ENCODE measurements at regions not wholly inside any gene's neighbourhood (a gene's known extent, or its start where the extent isn't known, plus 50 kb on each side); places are given as distances from the start of the nearest gene placed in this dataset.

DNA sequence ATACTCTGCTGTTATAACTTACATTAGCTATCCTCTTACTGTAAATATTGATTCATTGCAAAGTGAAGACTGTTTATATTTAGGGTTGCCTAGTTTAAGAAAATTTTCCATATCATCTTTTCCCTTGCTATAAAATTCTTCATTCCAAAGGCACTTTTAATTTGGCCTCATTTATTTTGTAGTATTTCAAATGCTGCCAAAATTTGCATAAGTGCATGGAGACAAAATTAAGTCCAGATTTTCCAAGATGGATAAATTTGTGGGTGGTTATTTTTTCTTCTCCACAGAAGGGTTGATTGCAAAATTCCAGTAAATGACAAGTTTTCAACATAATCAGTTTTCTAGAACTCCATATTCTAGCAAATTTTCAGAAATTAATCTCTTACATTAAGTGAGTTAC, 141.5 kb upstream of the MTAP start:
- Mint-ChIP-seq H3K4me3 (ENCODE audit: unreplicated experiment) (no peak overlapping the region), H3K27ac (ENCODE audit: unreplicated experiment) (no peak overlapping the region), H3K27me3 (ENCODE audit: unreplicated experiment) (no peaks in the 10 kb centered on the region), H3K4me1 (ENCODE audit: unreplicated experiment) (no peaks in the 10 kb centered on the region), H3K36me3 (ENCODE audit: low read depth, unreplicated experiment) (no peaks in the 10 kb centered on the region), H3K9me3 (ENCODE audit: unreplicated experiment) (no peaks in the 10 kb centered on the region)
- no peak for DNase-seq (ENCODE audit: low spot score)
- TF ChIP-seq, protein P1, sequence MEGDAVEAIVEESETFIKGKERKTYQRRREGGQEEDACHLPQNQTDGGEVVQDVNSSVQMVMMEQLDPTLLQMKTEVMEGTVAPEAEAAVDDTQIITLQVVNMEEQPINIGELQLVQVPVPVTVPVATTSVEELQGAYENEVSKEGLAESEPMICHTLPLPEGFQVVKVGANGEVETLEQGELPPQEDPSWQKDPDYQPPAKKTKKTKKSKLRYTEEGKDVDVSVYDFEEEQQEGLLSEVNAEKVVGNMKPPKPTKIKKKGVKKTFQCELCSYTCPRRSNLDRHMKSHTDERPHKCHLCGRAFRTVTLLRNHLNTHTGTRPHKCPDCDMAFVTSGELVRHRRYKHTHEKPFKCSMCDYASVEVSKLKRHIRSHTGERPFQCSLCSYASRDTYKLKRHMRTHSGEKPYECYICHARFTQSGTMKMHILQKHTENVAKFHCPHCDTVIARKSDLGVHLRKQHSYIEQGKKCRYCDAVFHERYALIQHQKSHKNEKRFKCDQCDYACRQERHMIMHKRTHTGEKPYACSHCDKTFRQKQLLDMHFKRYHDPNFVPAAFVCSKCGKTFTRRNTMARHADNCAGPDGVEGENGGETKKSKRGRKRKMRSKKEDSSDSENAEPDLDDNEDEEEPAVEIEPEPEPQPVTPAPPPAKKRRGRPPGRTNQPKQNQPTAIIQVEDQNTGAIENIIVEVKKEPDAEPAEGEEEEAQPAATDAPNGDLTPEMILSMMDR (IDR thresholded peaks at IDR 0.05; ENCODE audit: unreplicated experiment) = no peak

DNA sequence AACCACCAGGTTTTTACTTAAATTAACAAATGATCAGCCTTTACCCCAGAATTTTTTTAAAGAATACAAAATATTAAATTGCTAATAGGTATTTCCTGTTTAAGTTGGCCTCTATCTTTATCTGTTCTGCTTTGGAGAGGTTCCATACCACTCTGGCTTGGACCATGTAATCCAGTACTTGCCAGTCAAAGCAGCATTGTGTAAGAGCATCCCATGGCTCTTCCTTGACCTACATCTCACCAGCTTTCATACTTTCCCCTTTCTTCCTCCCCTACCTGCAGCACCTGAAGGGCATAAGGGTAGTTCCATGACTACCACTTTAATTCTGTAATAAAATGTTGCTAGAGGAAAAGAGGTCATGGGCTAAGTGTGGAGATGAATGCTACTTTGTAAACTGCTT, 140.8 kb upstream of the MTAP start:
- TF ChIP-seq, protein P1 (IDR thresholded peaks at IDR 0.05; ENCODE audit: unreplicated experiment) = no peak
- Mint-ChIP-seq H3K9me3 (ENCODE audit: unreplicated experiment) (no peaks in the 10 kb centered on the region), H3K27ac (ENCODE audit: unreplicated experiment) (no peak overlapping the region), H3K4me1 (ENCODE audit: unreplicated experiment) (no peaks in the 10 kb centered on the region), H3K27me3 (ENCODE audit: unreplicated experiment) (no peaks in the 10 kb centered on the region), H3K4me3 (ENCODE audit: unreplicated experiment) (no peak overlapping the region), H3K36me3 (ENCODE audit: low read depth, unreplicated experiment) (no peaks in the 10 kb centered on the region)
- no peak for DNase-seq (ENCODE audit: low spot score)

DNA sequence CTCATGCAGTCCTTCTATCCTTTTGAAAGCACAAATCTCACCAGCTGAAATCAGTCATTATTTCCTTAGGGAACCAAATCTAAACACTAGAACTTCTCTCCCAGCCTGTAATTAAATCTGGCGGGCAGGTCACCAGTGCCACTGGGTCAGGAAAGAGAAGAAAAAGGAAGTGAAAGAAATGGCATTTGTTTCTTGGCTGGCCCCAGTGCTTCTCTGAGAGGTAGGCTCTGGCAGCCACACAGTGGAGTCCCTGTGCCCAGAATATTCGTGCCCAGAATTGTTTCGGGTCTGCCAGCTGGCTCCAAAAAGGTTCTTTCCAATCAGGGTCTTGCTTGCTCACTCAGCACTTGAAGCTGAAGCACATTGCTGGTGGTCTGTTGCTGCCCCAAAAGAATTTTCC, 133.9 kb upstream of the MTAP start:
- no peaks in the 10 kb centered on the region for H3K27me3 Mint-ChIP-seq (ENCODE audit: unreplicated experiment)
- no peak overlapping the region for H3K4me3 Mint-ChIP-seq (ENCODE audit: unreplicated experiment)
- TF ChIP-seq, protein P1 (IDR thresholded peaks at IDR 0.05; ENCODE audit: unreplicated experiment) = no peak
- H3K27ac Mint-ChIP-seq (ENCODE audit: unreplicated experiment) = no peak overlapping the region
- no peak for DNase-seq (ENCODE audit: low spot score)
- H3K36me3 Mint-ChIP-seq (ENCODE audit: low read depth, unreplicated experiment) = no peaks in the 10 kb centered on the region
- no peaks in the 10 kb centered on the region for H3K9me3 Mint-ChIP-seq (ENCODE audit: unreplicated experiment)
- H3K4me1 Mint-ChIP-seq (ENCODE audit: unreplicated experiment) = no peaks in the 10 kb centered on the region

DNA sequence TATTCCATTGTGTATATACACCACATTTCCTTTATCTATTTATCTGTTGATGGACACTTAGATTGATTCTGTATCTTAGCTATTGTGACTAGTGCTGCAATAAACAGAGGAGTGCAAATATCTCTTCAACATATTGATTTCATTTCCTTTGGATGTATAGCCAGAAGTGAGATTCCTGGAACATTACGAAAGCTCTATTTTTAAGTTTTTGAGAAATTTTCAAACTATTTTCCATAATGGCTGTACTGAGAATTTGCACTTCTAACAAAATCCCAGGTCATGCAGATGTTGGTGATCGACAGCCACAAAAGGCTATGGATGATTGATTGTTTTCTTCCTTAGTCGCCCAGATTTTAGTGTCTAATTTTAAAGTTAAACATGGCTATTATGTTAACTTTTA, 132.7 kb upstream of the MTAP start:
- Mint-ChIP-seq H3K27ac (ENCODE audit: unreplicated experiment) (no peak overlapping the region), H3K4me1 (ENCODE audit: unreplicated experiment) (no peaks in the 10 kb centered on the region), H3K36me3 (ENCODE audit: low read depth, unreplicated experiment) (no peaks in the 10 kb centered on the region), H3K4me3 (ENCODE audit: unreplicated experiment) (no peak overlapping the region), H3K27me3 (ENCODE audit: unreplicated experiment) (no peaks in the 10 kb centered on the region), H3K9me3 (ENCODE audit: unreplicated experiment) (no peaks in the 10 kb centered on the region)
- no peak for DNase-seq (ENCODE audit: low spot score)
- TF ChIP-seq, protein P1 (IDR thresholded peaks at IDR 0.05; ENCODE audit: unreplicated experiment) = no peak

DNA sequence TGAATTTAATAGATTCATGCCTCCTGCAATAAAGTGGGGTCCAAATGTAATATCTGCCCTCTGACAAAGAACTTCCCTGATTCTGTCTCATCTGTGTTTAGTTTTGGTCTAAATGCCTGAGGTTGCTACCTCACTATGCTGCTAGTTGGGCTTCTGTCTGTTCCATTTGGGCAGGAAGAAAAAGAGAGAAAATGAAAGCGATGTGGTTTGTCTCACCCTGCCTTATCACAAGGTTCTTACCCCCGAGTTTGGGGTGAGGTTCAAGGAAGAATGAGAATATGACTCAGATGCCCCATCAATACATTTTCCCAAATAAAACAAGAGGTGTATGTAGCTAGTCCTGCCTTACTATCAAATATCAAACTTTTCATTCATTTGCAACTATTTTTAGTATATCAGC, 132.1 kb upstream of the MTAP start:
- DNase-seq (ENCODE audit: low spot score) = no peak
- no peak overlapping the region for H3K4me3 Mint-ChIP-seq (ENCODE audit: unreplicated experiment)
- no peaks in the 10 kb centered on the region for H3K4me1 Mint-ChIP-seq (ENCODE audit: unreplicated experiment)
- no peak overlapping the region for H3K27ac Mint-ChIP-seq (ENCODE audit: unreplicated experiment)
- H3K36me3 Mint-ChIP-seq (ENCODE audit: low read depth, unreplicated experiment) = no peaks in the 10 kb centered on the region
- H3K9me3 Mint-ChIP-seq (ENCODE audit: unreplicated experiment) = no peaks in the 10 kb centered on the region
- TF ChIP-seq, protein P1 (IDR thresholded peaks at IDR 0.05; ENCODE audit: unreplicated experiment) = no peak
- no peaks in the 10 kb centered on the region for H3K27me3 Mint-ChIP-seq (ENCODE audit: unreplicated experiment)
